GM13976 (cell line): ENCODE measurements at regions not wholly inside any gene's neighbourhood (a gene's known extent, or its start where the extent isn't known, plus 50 kb on each side); places are given as distances from the start of the nearest gene placed in this dataset.
"Not testable (repeated sequence)": the region's sequence is repeated elsewhere in the genome, so short reads cannot be mapped to it uniquely, and the experiment has no call there.

Experiments used
- DNase-seq: peaks from one replicate; pipeline ENCODE4 v3.0.0; 2012; ENCODE audit warnings: low spot score
- CTCF ChIP-seq: IDR thresholded peaks from 2 replicates; pipeline ENCODE4 v1.5.1; 2012; ENCODE audit warnings: borderline replicate concordance, mild to moderate bottlenecking; ENCODE audit not compliant: insufficient read depth; ENCODE audit errors: extremely low read depth, missing control alignments, control extremely low read depth
- in situ Hi-C: fragments of 300-500 bp; cut with MboI; formaldehyde crosslinking; loops from one replicate; pipeline ENCODE4 v1.12.0; 2022; ENCODE audit warnings: low sequenced_read_pairs, mixed read lengths, inconsistent platforms; ENCODE audit not compliant: unreplicated experiment

DNA sequence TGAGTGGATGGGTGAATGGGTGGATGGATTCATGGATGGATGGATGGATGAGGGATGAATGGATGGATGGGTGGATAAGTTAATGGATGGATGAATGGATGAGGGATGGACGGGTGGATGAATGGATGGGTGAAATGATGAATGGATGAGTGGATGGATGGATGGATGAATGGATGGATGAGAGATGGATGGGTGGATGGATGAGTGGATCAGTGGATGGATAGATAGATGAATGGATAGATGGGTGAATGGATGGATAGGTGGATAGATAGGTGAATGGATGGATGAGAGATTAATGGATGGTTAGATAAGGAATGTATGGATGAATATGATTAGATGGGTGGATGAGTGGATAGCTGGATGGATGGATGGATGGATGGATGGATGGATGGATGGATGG lies 313.5 kb downstream of the NPHP4 start:
- in situ Hi-C loops: no loop called here
- TF ChIP-seq CTCF: no peak
- DNase-seq: no peak

- in situ Hi-C loops, DNase-seq: not testable (repeated sequence)
Measured at GRCh38 chr1:5672355-5672754, 319.9 kb downstream of the NPHP4 start.

DNA sequence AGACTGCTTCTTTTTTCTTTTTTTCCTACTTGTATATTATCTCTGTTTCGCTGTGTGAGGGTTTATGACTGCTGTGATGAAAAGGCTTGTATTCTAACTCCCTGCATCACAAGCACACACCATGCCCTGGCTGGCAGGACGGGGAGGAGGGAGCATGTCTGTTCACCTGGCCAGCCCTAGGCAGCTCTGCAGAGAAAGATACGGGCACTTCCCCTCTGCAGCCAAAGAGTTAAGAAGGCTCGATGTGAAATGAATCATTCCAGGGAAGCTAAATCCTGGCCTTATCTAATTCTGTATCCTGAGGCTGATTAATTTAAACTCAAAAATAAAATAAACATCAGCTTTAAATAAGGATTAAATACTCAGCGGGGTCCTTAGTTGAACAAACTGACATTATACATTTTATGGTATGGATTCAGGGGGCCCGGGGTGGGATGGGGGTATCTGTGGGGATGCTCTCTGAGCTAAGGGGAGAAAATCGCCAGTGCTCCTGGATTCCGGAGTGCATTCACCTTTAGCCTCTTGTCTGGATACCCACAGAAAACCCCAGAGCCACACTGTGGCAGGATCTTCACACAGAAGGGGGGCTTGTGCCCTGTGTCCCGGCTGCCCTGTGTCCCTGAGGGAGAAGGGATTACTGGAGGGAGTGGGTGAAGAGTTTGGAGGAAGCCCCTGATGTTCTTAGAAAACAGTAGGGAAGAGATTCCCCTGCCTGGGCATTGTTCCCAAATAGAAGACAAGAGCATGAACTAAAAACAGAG lies 321.5 kb downstream of the NPHP4 start:
- no peak for TF ChIP-seq CTCF
- in situ Hi-C loops: no loop called here
- no peak for DNase-seq

DNA sequence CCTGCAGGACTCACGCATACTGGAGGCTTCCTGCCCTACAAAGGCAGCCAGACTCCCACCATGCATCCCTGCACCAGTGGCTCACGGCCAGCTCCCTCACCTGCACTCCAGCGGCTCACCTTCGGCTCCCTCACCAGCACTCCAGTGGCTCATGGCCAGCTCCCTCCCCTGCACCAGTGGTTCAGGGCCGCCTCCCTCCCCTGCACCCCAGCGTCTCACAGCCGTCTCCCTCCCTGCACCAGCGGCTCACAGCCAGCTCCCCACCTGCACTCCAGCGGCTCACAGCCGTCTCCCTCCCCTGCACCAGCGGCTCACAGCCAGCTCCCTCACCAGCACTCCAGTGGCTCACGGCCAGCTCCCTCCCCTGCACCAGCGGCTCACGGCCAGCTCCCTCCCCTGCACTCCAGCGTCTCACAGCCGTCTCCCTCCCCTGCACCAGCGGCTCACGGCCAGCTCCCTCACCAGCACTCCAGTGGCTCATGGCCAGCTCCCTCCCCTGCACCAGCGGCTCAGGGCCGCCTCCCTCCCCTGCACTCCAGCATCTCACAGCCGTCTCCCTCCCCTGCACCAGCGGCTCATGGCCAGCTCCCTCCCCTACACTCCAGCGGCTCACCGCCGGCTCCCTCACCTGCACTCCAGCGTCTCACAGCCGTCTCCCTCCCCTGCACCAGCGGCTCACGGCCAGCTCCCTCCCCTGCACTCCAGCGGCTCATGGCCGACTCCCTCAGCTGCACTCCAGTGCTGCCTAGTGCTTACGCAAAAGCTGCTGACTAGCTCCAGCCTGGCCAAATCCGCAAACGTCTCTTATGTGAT lies 324.5 kb downstream of the NPHP4 start:
- in situ Hi-C loops: no loop called here
- TF ChIP-seq CTCF: no peak
- no peak for DNase-seq

- in situ Hi-C loops: no loop called here
Measured at GRCh38 chr1:5664906-5665875, 327.0 kb downstream of the NPHP4 start.

DNA sequence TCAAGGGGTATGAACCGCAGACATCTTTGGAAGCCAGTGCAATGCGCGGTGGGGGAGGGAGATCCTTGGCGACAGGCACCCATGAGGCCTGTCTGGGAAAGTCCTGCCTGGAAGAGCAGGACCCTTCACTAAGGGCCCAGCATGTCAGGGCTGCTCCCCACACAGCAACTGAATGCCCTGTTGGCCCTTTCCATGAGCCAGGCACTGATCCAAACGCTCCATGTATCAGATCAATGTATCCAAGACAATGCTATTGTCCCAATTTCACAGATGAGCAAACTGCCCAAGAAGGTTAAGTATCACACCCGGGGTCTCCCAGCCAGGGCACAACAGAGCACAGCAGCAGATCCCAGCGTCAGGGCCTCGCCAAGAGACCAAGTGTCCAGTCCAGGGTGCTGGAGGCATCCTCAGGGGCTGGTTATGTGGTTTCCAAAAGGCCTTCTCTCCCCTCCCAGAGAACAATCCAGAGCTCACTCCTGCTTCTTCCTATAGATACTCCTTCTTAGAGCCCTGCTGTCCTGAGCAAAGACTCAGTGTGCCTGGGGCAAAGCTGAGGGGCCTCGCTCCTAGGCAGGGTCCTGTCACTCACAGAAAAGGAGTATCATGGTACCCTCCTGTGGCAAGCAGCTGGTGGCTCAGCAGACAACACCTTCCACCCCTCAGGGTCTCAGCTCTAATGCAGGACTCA lies 328.0 kb downstream of the NPHP4 start:
- in situ Hi-C loops: no loop called here
- DNase-seq: no peak
- TF ChIP-seq CTCF: no peak

More at GRCh38 chr1:5664906-5665875, 327.0 kb downstream of the NPHP4 start:
- TF ChIP-seq CTCF: no peak
- no peak for DNase-seq
